Keratinocyte (primary cell): ENCODE measurements at regions not wholly inside any gene's neighbourhood (a gene's known extent, or its start where the extent isn't known, plus 50 kb on each side); places are given as distances from the start of the nearest gene placed in this dataset.

ENCODE experiments used
- DNase-seq: peaks from one replicate; pipeline ENCODE4 v3.0.0-alpha.2; 2011; ENCODE audit warnings: low read depth, missing footprints, low spot score
- FAIRE-seq: peaks from 2 replicates; lab custom pipeline; 2011; peaks lifted over from hg19 to GRCh38; lab: Jason Lieb, UNC
- H2AFZ ChIP-seq: 2 replicates; pipeline ENCODE4 v1.6.0; 2012; ENCODE audit warnings: low read length, control low read depth, inconsistent platforms; ENCODE audit not compliant: control insufficient read depth
- H3K27ac ChIP-seq: 2 replicates; pipeline ENCODE4 v1.5.1; 2011; ENCODE audit warnings: low read length; ENCODE audit not compliant: control insufficient read depth, insufficient read depth
- H3K27me3 ChIP-seq: 3 replicates; pipeline ENCODE4 v1.6.0; 2011; ENCODE audit warnings: low read length; ENCODE audit not compliant: control insufficient read depth, insufficient read depth; ENCODE audit errors: extremely low read depth
- H3K36me3 ChIP-seq, 2 experiments: 2 replicates in 1 of 2; 3 replicates in 1 of 2; pipeline ENCODE4 v1.5.1; 2011; ENCODE audit warnings: low read length in 2 of 2, mild to moderate bottlenecking in 1 of 2; ENCODE audit not compliant: control insufficient read depth in 2 of 2, insufficient read depth in 2 of 2; ENCODE audit errors: extremely low read depth in 1 of 2
- H3K4me1 ChIP-seq: 3 replicates; pipeline ENCODE4 v1.5.1; 2011; ENCODE audit warnings: low read length; ENCODE audit not compliant: control insufficient read depth, insufficient read depth; ENCODE audit errors: extremely low read depth
- H3K4me2 ChIP-seq: 3 replicates; pipeline ENCODE4 v1.6.0; 2011; ENCODE audit warnings: low read depth, low read length; ENCODE audit not compliant: control insufficient read depth, insufficient read depth; ENCODE audit errors: extremely low read depth
- H3K4me3 ChIP-seq, 3 experiments: fragments of 200-600 bp in 1 of 3; sonication (generic) in 1 of 3; 2 replicates in 2 of 3; 3 replicates in 1 of 3; pipeline ENCODE4 v1.5.1; 2011 to 2016; ENCODE audit warnings: low read length in 3 of 3, mild to moderate bottlenecking in 3 of 3, control low read depth in 2 of 3, inconsistent platforms in 1 of 3, low read depth in 1 of 3, mixed read lengths in 1 of 3, mixed run types in 1 of 3, moderate library complexity in 1 of 3; ENCODE audit not compliant: control insufficient read depth in 2 of 3, insufficient read depth in 2 of 3; ENCODE audit errors: extremely low read depth in 1 of 3
- H3K79me2 ChIP-seq: 2 replicates; pipeline ENCODE4 v1.6.0; 2012; ENCODE audit warnings: low read length; ENCODE audit not compliant: control insufficient read depth, insufficient read depth
- H3K9ac ChIP-seq: 3 replicates; pipeline ENCODE4 v1.6.0; 2011; ENCODE audit warnings: low read length; ENCODE audit not compliant: control insufficient read depth, insufficient read depth; ENCODE audit errors: extremely low read depth
- H3K9me1 ChIP-seq: 3 replicates; pipeline ENCODE4 v1.6.0; 2011; ENCODE audit warnings: low read length; ENCODE audit not compliant: control insufficient read depth, insufficient read depth; ENCODE audit errors: extremely low read depth
- H3K9me3 ChIP-seq: 2 replicates; pipeline ENCODE4 v1.5.1; 2012; ENCODE audit warnings: low read depth, low read length; ENCODE audit not compliant: control insufficient read depth
- H4K20me1 ChIP-seq: 3 replicates; pipeline ENCODE4 v1.6.0; 2011; ENCODE audit warnings: low read length; ENCODE audit not compliant: control insufficient read depth, insufficient read depth; ENCODE audit errors: extremely low read depth
- EZH2 ChIP-seq: IDR thresholded peaks from one replicate; pipeline ENCODE4 v1.6.1; 2012; ENCODE audit warnings: inconsistent platforms, mild to moderate bottlenecking, low read length, moderate library complexity
- dilution Hi-C: fragments of 300-500 bp; cut with MboI; formaldehyde crosslinking; loops from one replicate; pipeline ENCODE4 v1.7.0; 2020; ENCODE audit warnings: low sequenced_read_pairs; ENCODE audit not compliant: extremely low pct_ligation_motif_present
- TF ChIP-seq, protein P1 (sequence below), 3 experiments: IDR thresholded peaks in 1 of 3; conservative IDR thresholded peaks in 1 of 3; optimal IDR thresholded peaks in 1 of 3; 2 replicates in 2 of 3; 3 replicates in 1 of 3; pipeline versions ENCODE3 to v1.5.1; 2011; ENCODE audit warnings: low read length in 3 of 3, mild to moderate bottlenecking in 3 of 3, moderate library complexity in 2 of 3, control low read depth in 1 of 3, inconsistent platforms in 1 of 3; ENCODE audit not compliant: insufficient read depth in 2 of 3; ENCODE audit errors: extremely low read depth in 1 of 3

DNA sequence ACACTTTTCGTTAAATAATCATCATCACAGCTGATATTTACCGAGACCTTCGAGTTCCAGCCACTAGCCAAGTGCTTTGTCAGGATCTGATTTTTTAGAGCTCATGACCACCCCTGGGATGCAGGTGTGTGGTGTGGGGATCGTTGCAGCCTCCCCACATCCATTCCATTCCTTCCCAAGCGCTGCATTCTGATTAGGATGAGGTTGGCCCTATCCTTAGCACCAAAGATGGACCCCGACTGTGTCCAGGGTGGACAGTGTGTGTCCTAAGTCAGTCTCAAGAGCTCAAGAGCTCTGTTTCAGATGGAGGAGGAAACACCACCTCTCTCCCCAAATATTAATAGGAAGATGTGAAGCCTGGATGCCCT is 74.1 kb downstream of the PSMG1 start:
- Histone ChIP-seq H3K9ac (no peak overlapping the region), H3K4me3 (no peak overlapping the region), H3K79me2 (no peaks in the 10 kb centered on the region), H3K4me1 (no peaks in the 10 kb centered on the region), H4K20me1 (no peaks in the 10 kb centered on the region), H3K9me3 (no peaks in the 10 kb centered on the region), H3K36me3 (no peaks in the 10 kb centered on the region), H3K27me3 (no peaks in the 10 kb centered on the region), H3K9me1 (no peaks in the 10 kb centered on the region), H3K4me2 (no peak overlapping the region), H2AFZ (no peak overlapping the region), H3K27ac (no peak overlapping the region)
- FAIRE-seq = no peak
- TF ChIP-seq, protein P1, sequence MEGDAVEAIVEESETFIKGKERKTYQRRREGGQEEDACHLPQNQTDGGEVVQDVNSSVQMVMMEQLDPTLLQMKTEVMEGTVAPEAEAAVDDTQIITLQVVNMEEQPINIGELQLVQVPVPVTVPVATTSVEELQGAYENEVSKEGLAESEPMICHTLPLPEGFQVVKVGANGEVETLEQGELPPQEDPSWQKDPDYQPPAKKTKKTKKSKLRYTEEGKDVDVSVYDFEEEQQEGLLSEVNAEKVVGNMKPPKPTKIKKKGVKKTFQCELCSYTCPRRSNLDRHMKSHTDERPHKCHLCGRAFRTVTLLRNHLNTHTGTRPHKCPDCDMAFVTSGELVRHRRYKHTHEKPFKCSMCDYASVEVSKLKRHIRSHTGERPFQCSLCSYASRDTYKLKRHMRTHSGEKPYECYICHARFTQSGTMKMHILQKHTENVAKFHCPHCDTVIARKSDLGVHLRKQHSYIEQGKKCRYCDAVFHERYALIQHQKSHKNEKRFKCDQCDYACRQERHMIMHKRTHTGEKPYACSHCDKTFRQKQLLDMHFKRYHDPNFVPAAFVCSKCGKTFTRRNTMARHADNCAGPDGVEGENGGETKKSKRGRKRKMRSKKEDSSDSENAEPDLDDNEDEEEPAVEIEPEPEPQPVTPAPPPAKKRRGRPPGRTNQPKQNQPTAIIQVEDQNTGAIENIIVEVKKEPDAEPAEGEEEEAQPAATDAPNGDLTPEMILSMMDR (optimal IDR thresholded peaks at IDR 0.05 in 1 of 3, IDR thresholded peaks at IDR 0.05 in 1 of 3, conservative IDR thresholded peaks at IDR 0.05 in 1 of 3; ENCODE audit: extremely low read depth in 1 of 3, insufficient read depth in 2 of 3, low read length in 3 of 3) = no peak
- no peak for TF ChIP-seq EZH2
- no peak for DNase-seq
- dilution Hi-C loops = no loop called here

DNA sequence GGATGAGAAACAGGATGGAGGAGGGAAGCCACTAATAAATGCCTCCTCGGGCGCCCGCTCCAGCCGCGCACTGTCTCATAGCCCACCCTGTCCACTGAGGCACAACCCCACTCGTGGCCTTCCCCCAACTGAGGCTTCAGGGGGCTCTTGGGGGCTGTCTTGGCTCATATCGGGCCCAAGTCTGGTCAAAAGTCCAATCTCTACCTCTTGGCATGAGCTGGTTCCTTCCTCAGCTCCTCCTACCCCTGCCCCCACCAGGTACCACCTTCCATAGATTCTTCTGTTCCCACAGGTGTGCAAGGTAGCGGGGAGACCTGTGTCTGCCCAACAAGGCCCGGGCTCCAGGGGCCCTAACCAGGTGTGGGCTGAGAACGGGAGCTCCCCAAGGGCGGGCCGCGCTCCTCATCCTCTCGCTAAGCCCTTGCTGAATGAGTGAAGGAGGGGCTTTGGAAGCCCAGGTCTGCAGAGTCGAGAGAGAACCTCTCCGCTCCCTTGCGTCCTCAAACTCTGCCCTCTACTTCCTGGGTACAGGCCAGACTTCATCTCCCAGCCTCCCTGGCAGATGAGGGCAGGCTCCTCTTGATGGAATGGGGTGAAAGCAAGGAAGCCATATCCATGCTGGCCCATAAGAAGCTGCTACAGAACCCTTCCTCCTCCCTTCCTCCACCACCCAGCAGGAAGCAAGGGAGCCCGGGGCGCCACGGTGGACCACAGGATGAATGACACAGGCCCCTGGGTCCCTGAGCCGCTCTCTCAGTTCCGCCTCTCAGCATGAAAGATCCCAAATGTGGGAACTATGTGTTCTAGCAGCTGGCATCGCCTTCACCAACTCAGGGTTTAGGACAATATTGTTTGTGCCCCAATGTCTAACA is 74.7 kb downstream of the PSMG1 start:
- Histone ChIP-seq H4K20me1 (no peaks in the 10 kb centered on the region), H2AFZ (no peak overlapping the region), H3K9ac (no peak overlapping the region), H3K27ac (no peak overlapping the region), H3K9me1 (no peaks in the 10 kb centered on the region), H3K4me1 (no peaks in the 10 kb centered on the region), H3K36me3 (no peaks in the 10 kb centered on the region), H3K4me2 (no peak overlapping the region), H3K27me3 (no peaks in the 10 kb centered on the region), H3K4me3 (no peak overlapping the region), H3K79me2 (no peaks in the 10 kb centered on the region), H3K9me3 (no peaks in the 10 kb centered on the region)
- dilution Hi-C loops = no loop called here
- no peak for FAIRE-seq
- DNase-seq = no peak
- no peak for TF ChIP-seq EZH2
- TF ChIP-seq, protein P1 (optimal IDR thresholded peaks at IDR 0.05 in 1 of 3, IDR thresholded peaks at IDR 0.05 in 1 of 3, conservative IDR thresholded peaks at IDR 0.05 in 1 of 3; ENCODE audit: extremely low read depth in 1 of 3, insufficient read depth in 2 of 3, low read length in 3 of 3) = no peak
